Renal pelvis (tissue), 1 donor: ENCODE measurements at regions not wholly inside any gene's neighbourhood (a gene's known extent, or its start where the extent isn't known, plus 50 kb on each side); places are given as distances from the start of the nearest gene placed in this dataset.

Experiments used
- DNase-seq: peaks from one replicate; pipeline ENCODE4 v3.0.0-alpha.2; 2013

GRCh38 chr1:101086783-101087182 is 61.2 kb upstream of the DPH5 start:
- peak; percentile 3 for DNase-seq

GRCh38 chr1:101081496-101082488 is 56.2 kb upstream of the DPH5 start:
- DNase-seq = no peak

- no peak for DNase-seq
Observed at GRCh38 chr1:101080859-101081258, 55.3 kb upstream of the DPH5 start.

- DNase-seq = no peak
Observed at GRCh38 chr1:101079341-101079740, 53.8 kb upstream of the DPH5 start.

GRCh38 chr1:101077849-101078248 is 52.3 kb upstream of the DPH5 start:
- DNase-seq = no peak

GRCh38 chr1:101075926-101076325 is 50.3 kb upstream of the DPH5 start:
- DNase-seq = no peak
